Adrenal gland (tissue), 9 donors: ENCODE measurements at regions not wholly inside any gene's neighbourhood (a gene's known extent, or its start where the extent isn't known, plus 50 kb on each side); places are given as distances from the start of the nearest gene placed in this dataset.

ENCODE experiments used
- DNase-seq, 7 donors: peaks; one replicate each; pipeline ENCODE4 v3.0.0-alpha.2; 2019 to 2020
- H3K27ac ChIP-seq, 5 donors: fragments of 200-600 bp; sonication (generic) in 4 of 5; 1 replicate in 3 of 5; 2 replicates in 2 of 5; pipeline versions ENCODE4 v1.5.1 to v1.8.0; 2016 to 2020; ENCODE audit warnings: mild to moderate bottlenecking in 1 of 5
- H3K27me3 ChIP-seq: fragments of 200-600 bp; 2 replicates; pipeline ENCODE4 v1.8.0; 2021
- H3K36me3 ChIP-seq, 2 donors: fragments of 200-600 bp; replicated peaks in 1 of 2; 1 replicate in 1 of 2; 2 replicates in 1 of 2; pipeline versions ENCODE4 v1.5.1 to v1.8.0; 2018 to 2022
- H3K4me1 ChIP-seq, 2 donors: fragments of 200-600 bp; replicated peaks in 1 of 2; 1 replicate in 1 of 2; 2 replicates in 1 of 2; pipeline versions ENCODE4 v1.5.1 to v1.8.0; 2018 to 2021
- H3K4me3 ChIP-seq, 4 donors: fragments of 200-600 bp; sonication (generic) in 3 of 4; one replicate each; pipeline ENCODE4 v1.5.1; 2016 to 2018
- H3K9me3 ChIP-seq, 3 donors: fragments of 200-600 bp; sonication (generic) in 1 of 3; replicated peaks in 1 of 3; 1 replicate in 2 of 3; 2 replicates in 1 of 3; pipeline versions ENCODE4 v1.5.1 to v1.8.0; 2016 to 2021
- CTCF ChIP-seq, 6 experiments: fragments of 450-650 bp in 4 of 6; fragments of 200-600 bp in 2 of 6; sonication (generic) in 1 of 6; IDR thresholded peaks; 1 replicate in 5 of 6; 2 replicates in 1 of 6; pipeline versions ENCODE4 v1.5.1 to v1.8.0; 2016 to 2021; ENCODE audit warnings: antibody characterized with exemption in 6 of 6, mild to moderate bottlenecking in 2 of 6, moderate library complexity in 1 of 6
- POLR2A ChIP-seq, 2 donors: fragments of 450-650 bp; IDR thresholded peaks; one replicate each; pipeline ENCODE4 v1.6.1; 2017; ENCODE audit warnings: antibody characterized with exemption in 2 of 2, mild to moderate bottlenecking in 2 of 2, moderate library complexity in 1 of 2
- WGBS, 4 donors: extraction: QIAGEN DNeasy Blood & Tissue Kit in 2 of 4; methylation state at CpG; one replicate each; pipeline versions ENCODE4 v1.1.5 to v1.1.7; 2013 to 2017; 5-methylcytosine and 5-hydroxymethylcytosine counted together
- intact Hi-C, 2 donors: fragments of 100-400 bp; cut with DNase I; formaldehyde crosslinking; loops; one replicate each; pipeline versions ENCODE4 v1.14.1 to v1.15.0; 2022 to 2023
- donor health status: healthy with polysubstance abuse.
- donor health status: Bipolar disorder and iron deficiency.
- donor health status: DM: yes; HTN: yes; CAD: no.
- donor health status: DM: no; HTN: no; CAD: no.
- donor health status: DM: no; HTN: no; CAD: no.

- intact Hi-C loops, result no loop called here
- Histone ChIP-seq H3K9me3 (no peaks in the 10 kb centered on the region), H3K4me1 (no peaks in the 10 kb centered on the region), H3K4me3 (no peak overlapping the region), H3K36me3 (no peaks in the 10 kb centered on the region), H3K27ac (no peak overlapping the region), H3K27me3 (no peaks in the 10 kb centered on the region)
- no peak for TF ChIP-seq CTCF (IDR thresholded peaks at IDR 0.05)
- TF ChIP-seq POLR2A (IDR thresholded peaks at IDR 0.05), result no peak
- WGBS, 4 donors, result 59 to 100% (median 69%) methylated on average over 2 to 6 of the region's 6 CpGs
- no peak for DNase-seq
Observed at GRCh38 chr21:43274946-43275310, 106.1 kb downstream of the CRYAA start.

- H3K4me1 ChIP-seq, result no peaks in the 10 kb centered on the region
- H3K27me3 ChIP-seq, result no peaks in the 10 kb centered on the region
- DNase-seq, result no peak
- H3K36me3 ChIP-seq, result no peaks in the 10 kb centered on the region
- 86 to 94% (median 90%) methylated on average over 18 to 21 of the region's 21 CpGs for WGBS, 4 donors
- no peak overlapping the region for H3K4me3 ChIP-seq
- H3K9me3 ChIP-seq, result no peaks in the 10 kb centered on the region
- no peak for TF ChIP-seq CTCF (IDR thresholded peaks at IDR 0.05)
- TF ChIP-seq POLR2A (IDR thresholded peaks at IDR 0.05), result no peak
- intact Hi-C loops, result no loop called here
- H3K27ac ChIP-seq, result no peak overlapping the region
Observed at GRCh38 chr21:43274022-43274945, 105.5 kb downstream of the CRYAA start.

- Histone ChIP-seq H3K27me3 (no peaks in the 10 kb centered on the region), H3K4me1 (no peaks in the 10 kb centered on the region), H3K27ac (no peak overlapping the region), H3K36me3 (no peaks in the 10 kb centered on the region), H3K9me3 (no peaks in the 10 kb centered on the region), H3K4me3 (no peak overlapping the region)
- 65 to 85% (median 75%) methylated on average over 7 to 9 of the region's 9 CpGs for WGBS, 4 donors
- intact Hi-C loops, result no loop called here
- no peak for DNase-seq
- no peak for TF ChIP-seq CTCF (IDR thresholded peaks at IDR 0.05)
- no peak for TF ChIP-seq POLR2A (IDR thresholded peaks at IDR 0.05)
Observed at GRCh38 chr21:43273708-43274021, 104.9 kb downstream of the CRYAA start.

GRCh38 chr21:43273016-43273707 lies 104.4 kb downstream of the CRYAA start:
- WGBS, 4 donors, result 85 to 92% (median 91%) methylated on average over 9 to 22 of the region's 22 CpGs
- H3K36me3 ChIP-seq, result no peaks in the 10 kb centered on the region
- H3K4me3 ChIP-seq, result no peak overlapping the region
- no peak overlapping the region for H3K27ac ChIP-seq
- intact Hi-C loops, result no loop called here
- H3K27me3 ChIP-seq, result no peaks in the 10 kb centered on the region
- no peaks in the 10 kb centered on the region for H3K4me1 ChIP-seq
- H3K9me3 ChIP-seq, result no peaks in the 10 kb centered on the region
- no peak for TF ChIP-seq POLR2A (IDR thresholded peaks at IDR 0.05)
- TF ChIP-seq CTCF (IDR thresholded peaks at IDR 0.05), result no peak
- no peak for DNase-seq
